Prostate gland (tissue), 2 donors: ENCODE measurements at regions not wholly inside any gene's neighbourhood (a gene's known extent, or its start where the extent isn't known, plus 50 kb on each side); places are given as distances from the start of the nearest gene placed in this dataset.

Experiments
- DNase-seq: peaks from one replicate; pipeline ENCODE4 v3.0.0-alpha.2; 2019; ENCODE audit warnings: low spot score
- H3K27ac ChIP-seq, 2 donors: fragments of 200-600 bp; sonication (generic); 2 replicates each; pipeline ENCODE4 v1.5.1; 2017 to 2019
- H3K27me3 ChIP-seq: fragments of 200-600 bp; sonication (generic); replicated peaks from 2 replicates; pipeline ENCODE4 v1.5.1; 2019; ENCODE audit not compliant: insufficient read depth
- H3K36me3 ChIP-seq, 2 donors: fragments of 200-600 bp; sonication (generic); 1 replicate in 1 of 2; 2 replicates in 1 of 2; pipeline versions ENCODE4 v1.5.1 to v1.8.1; 2017 to 2019
- H3K4me1 ChIP-seq: fragments of 200-600 bp; sonication (generic); replicated peaks from 2 replicates; pipeline ENCODE4 v1.5.1; 2019
- H3K4me3 ChIP-seq, 2 donors: fragments of 200-600 bp; sonication (generic); 2 replicates each; pipeline ENCODE4 v1.5.1; 2017 to 2019
- H3K9me3 ChIP-seq: fragments of 200-600 bp; sonication (generic); 2 replicates; pipeline ENCODE4 v1.5.1; 2017
- POLR2A ChIP-seq: fragments of 450-650 bp; IDR thresholded peaks from one replicate; pipeline ENCODE4 v1.6.1; 2016; ENCODE audit warnings: antibody characterized with exemption, mild to moderate bottlenecking
- POLR2AphosphoS5 ChIP-seq: sonication (generic); formaldehyde crosslinking; IDR thresholded peaks from one replicate; pipeline ENCODE4 v1.6.1; 2017; ENCODE audit warnings: antibody characterized with exemption
- WGBS: methylation state at CpG from one replicate; pipeline ENCODE4 v1.1.5; 2018; 5-methylcytosine and 5-hydroxymethylcytosine counted together
- intact Hi-C: fragments of 100-400 bp; cut with DNase I; formaldehyde crosslinking; loops from one replicate; pipeline ENCODE4 v1.14.2; 2022
- TF ChIP-seq, protein P1 (sequence below), 4 experiments: fragments of 200-600 bp in 2 of 4; fragments of 450-650 bp in 2 of 4; sonication (generic) in 2 of 4; IDR thresholded peaks; 1 replicate in 3 of 4; 2 replicates in 1 of 4; pipeline ENCODE4 v1.5.1; 2016 to 2019; ENCODE audit warnings: antibody characterized with exemption in 4 of 4, mild to moderate bottlenecking in 2 of 4, moderate library complexity in 2 of 4

DNA sequence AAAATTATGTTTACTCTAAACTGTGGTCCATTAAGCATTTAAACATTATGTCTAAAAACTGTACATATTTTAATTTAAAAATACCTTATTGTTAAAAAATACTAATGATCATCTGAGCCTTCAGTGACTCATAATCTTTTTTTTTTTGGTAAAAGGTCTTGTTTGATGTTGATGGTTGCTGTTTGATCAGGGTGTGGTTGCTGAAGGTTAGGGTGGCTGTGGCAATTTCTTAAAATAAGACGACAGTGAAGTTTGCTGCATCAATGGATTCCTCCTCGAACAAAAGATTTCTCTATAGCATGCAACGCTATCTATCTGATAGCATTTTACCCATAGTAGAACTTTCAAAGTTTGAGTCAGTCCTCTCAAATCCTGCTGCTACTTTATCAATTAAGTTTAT lies 180.0 kb upstream of the AHR start:
- Histone ChIP-seq H3K4me3 (no peak overlapping the region), H3K9me3 (no peaks in the 10 kb centered on the region), H3K27me3 (no peaks in the 10 kb centered on the region), H3K4me1 (no peaks in the 10 kb centered on the region), H3K36me3 (no peaks in the 10 kb centered on the region), H3K27ac (no peak overlapping the region)
- intact Hi-C loops, result no loop called here
- no peak for TF ChIP-seq POLR2A
- no peak for TF ChIP-seq POLR2AphosphoS5
- TF ChIP-seq, protein P1, sequence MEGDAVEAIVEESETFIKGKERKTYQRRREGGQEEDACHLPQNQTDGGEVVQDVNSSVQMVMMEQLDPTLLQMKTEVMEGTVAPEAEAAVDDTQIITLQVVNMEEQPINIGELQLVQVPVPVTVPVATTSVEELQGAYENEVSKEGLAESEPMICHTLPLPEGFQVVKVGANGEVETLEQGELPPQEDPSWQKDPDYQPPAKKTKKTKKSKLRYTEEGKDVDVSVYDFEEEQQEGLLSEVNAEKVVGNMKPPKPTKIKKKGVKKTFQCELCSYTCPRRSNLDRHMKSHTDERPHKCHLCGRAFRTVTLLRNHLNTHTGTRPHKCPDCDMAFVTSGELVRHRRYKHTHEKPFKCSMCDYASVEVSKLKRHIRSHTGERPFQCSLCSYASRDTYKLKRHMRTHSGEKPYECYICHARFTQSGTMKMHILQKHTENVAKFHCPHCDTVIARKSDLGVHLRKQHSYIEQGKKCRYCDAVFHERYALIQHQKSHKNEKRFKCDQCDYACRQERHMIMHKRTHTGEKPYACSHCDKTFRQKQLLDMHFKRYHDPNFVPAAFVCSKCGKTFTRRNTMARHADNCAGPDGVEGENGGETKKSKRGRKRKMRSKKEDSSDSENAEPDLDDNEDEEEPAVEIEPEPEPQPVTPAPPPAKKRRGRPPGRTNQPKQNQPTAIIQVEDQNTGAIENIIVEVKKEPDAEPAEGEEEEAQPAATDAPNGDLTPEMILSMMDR (IDR thresholded peaks at IDR 0.05), result no peak
- 94% methylated on average over 3 of the region's 3 CpGs for WGBS
- DNase-seq, result no peak

DNA sequence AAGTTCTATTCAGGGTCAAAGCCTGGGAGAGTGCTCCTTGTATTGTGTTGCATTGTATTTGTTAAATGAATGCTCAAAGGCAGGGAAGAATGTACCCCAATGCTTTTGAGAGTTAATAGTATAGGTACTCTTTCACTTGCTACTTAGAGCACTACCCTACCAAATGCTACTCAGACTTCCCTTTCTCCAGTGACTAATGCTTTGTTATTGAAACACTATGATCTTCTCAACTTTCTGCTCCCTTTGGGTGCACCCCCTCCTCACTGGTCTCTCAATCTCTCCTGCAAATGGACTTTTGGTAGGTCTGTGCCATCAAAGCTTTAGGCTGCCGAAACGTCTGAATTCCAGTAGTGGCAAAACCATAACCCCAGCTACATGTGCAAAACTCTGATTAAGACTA lies 177.7 kb upstream of the AHR start:
- DNase-seq, result no peak
- 93% methylated on average over 2 of the region's 2 CpGs for WGBS
- H3K27ac ChIP-seq, result no peak overlapping the region
- intact Hi-C loops, result no loop called here
- H3K4me3 ChIP-seq, result no peak overlapping the region
- no peaks in the 10 kb centered on the region for H3K36me3 ChIP-seq
- TF ChIP-seq POLR2A (no peak), POLR2AphosphoS5 (no peak)
- TF ChIP-seq, protein P1 (IDR thresholded peaks at IDR 0.05), result no peak
- no peaks in the 10 kb centered on the region for H3K9me3 ChIP-seq
- no peaks in the 10 kb centered on the region for H3K4me1 ChIP-seq
- no peaks in the 10 kb centered on the region for H3K27me3 ChIP-seq

DNA sequence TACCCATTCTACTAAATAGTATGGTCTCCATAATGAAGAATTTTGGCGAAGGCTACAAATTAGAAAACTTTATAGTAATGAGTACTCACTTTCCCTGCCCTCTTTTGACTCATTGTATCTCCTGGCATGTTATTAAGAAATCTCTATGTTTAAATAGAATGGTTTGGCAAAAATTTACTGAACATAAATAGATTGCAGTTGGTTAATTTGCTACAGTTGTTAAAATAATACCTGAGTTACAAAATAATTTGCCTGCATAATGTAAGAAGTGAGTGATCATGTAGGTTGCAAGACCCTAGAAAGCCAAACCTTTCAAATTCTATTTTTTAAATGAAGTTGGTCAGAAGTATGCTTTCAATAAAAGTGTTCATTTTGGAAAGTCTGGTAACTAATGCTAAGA lies 176.8 kb upstream of the AHR start:
- Histone ChIP-seq H3K4me3 (no peak overlapping the region), H3K27me3 (no peaks in the 10 kb centered on the region), H3K9me3 (no peaks in the 10 kb centered on the region), H3K27ac (no peak overlapping the region), H3K4me1 (no peaks in the 10 kb centered on the region), H3K36me3 (no peaks in the 10 kb centered on the region)
- TF ChIP-seq POLR2A, result no peak
- TF ChIP-seq POLR2AphosphoS5, result no peak
- TF ChIP-seq, protein P1 (IDR thresholded peaks at IDR 0.05), result no peak
- intact Hi-C loops, result no loop called here
- DNase-seq, result no peak
- 89% methylated on average over 1 of the region's 1 CpG for WGBS

DNA sequence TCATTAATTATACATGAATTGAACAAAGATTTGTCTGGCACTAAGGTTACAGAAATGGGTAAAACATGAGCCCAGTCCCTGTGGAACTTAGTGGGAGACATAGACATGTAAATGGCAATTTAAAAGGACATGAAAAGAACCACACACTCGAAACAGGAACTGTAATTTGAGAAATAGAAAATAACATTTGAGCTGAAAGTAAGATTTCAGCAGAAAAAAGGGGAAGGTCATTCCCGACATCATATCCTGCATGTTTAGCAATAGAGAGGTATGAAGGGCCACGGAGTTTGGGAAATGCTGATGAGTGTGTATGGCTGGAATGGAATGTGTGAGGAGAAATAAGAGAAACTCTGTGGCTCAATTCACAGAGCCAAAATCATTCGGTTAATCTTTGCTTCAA lies 175.4 kb upstream of the AHR start:
- no peaks in the 10 kb centered on the region for H3K4me1 ChIP-seq
- WGBS, result 68% methylated on average over 4 of the region's 4 CpGs
- no peaks in the 10 kb centered on the region for H3K27me3 ChIP-seq
- DNase-seq, result no peak
- no peaks in the 10 kb centered on the region for H3K36me3 ChIP-seq
- intact Hi-C loops, result no loop called here
- TF ChIP-seq POLR2AphosphoS5 (no peak), POLR2A (no peak)
- TF ChIP-seq, protein P1 (IDR thresholded peaks at IDR 0.05), result no peak
- H3K9me3 ChIP-seq, result no peaks in the 10 kb centered on the region
- no peak overlapping the region for H3K27ac ChIP-seq
- no peak overlapping the region for H3K4me3 ChIP-seq

GRCh38 chr7:17126413-17127268 lies 171.8 kb upstream of the AHR start:
- WGBS, result 87% methylated on average over 3 of the region's 3 CpGs
- no peaks in the 10 kb centered on the region for H3K4me1 ChIP-seq

More at GRCh38 chr7:17126413-17127268, 171.8 kb upstream of the AHR start:
- H3K4me3 ChIP-seq, result no peak overlapping the region
- intact Hi-C loops, result no loop called here
- H3K9me3 ChIP-seq, result no peaks in the 10 kb centered on the region
- no peaks in the 10 kb centered on the region for H3K27me3 ChIP-seq
- DNase-seq, result no peak
- H3K36me3 ChIP-seq, result no peaks in the 10 kb centered on the region
- H3K27ac ChIP-seq, result no peak overlapping the region
- TF ChIP-seq POLR2A (no peak), POLR2AphosphoS5 (no peak)
- TF ChIP-seq, protein P1 (IDR thresholded peaks at IDR 0.05), result no peak
